HCT116 (cell line): ENCODE measurements at regions not wholly inside any gene's neighbourhood (a gene's known extent, or its start where the extent isn't known, plus 50 kb on each side); places are given as distances from the start of the nearest gene placed in this dataset.

ENCODE experiments used
- ATAC-seq: fragments of 200-7000 bp; cut with Tn5 transposase; 2 replicates; pipeline ENCODE4 v1.9.1; 2020; ENCODE audit warnings: mild to moderate bottlenecking, moderate library complexity
- BruUV-seq: library from RNA; stranded (reverse); fragments of 400-500 nt; replicated peaks from 2 replicates; lab custom pipeline; 2021; lab: Mats Ljungman, UMichigan
- CTCF ChIA-PET: fragments of 300-600 bp; sonication (Branson Sonifier 250); formaldehyde crosslinking; loops from one replicate; lab custom pipeline; 2021; ENCODE audit warnings: antibody characterized with exemption; lab: Charles Lee
- POLR2A ChIA-PET: fragments of 300-600, 350-600 bp; sonication (Branson Sonifier 250); formaldehyde crosslinking; loops from one replicate; lab custom pipeline; 2021; ENCODE audit warnings: antibody characterized with exemption; lab: Charles Lee
- RAD21 ChIA-PET, 2 experiments: fragments of 300-600 bp; sonication (Branson Sonifier 250); formaldehyde crosslinking; loops; one replicate each; lab custom pipeline; 2023; ENCODE audit warnings: low total read pairs in 2 of 2; ENCODE audit not compliant: uncharacterized antibody in 2 of 2, unreplicated experiment in 2 of 2, low non-redundant PET in 1 of 2; lab: Charles Lee
- DNase-seq: peaks from one replicate; pipeline ENCODE4 v3.0.0-alpha.2; 2010; ENCODE audit warnings: low read depth, low spot score
- H2AFZ ChIP-seq: fragments of 200-600 bp; shearing (Covaris generic), sonication (generic); 2 replicates; pipeline ENCODE4 v1.6.1; 2017; ENCODE audit warnings: low read depth, mixed run types, mixed read lengths, antibody characterized with exemption, low read length; ENCODE audit not compliant: poor library complexity, severe bottlenecking
- H3K27ac ChIP-seq: 2 replicates; pipeline ENCODE4 v1.5.1; 2012; ENCODE audit warnings: low read depth, low read length
- H3K27me3 ChIP-seq: fragments of 200-600 bp; sonication (generic); 2 replicates; pipeline ENCODE4 v1.6.1; 2016; ENCODE audit warnings: mixed run types, low read length, mixed read lengths; ENCODE audit not compliant: insufficient read depth
- H3K36me3 ChIP-seq, 2 experiments: fragments of 200-500 bp in 1 of 2; fragments of 200-600 bp in 1 of 2; sonication (Bioruptor generic) in 1 of 2; sonication (generic) in 1 of 2; 2 replicates each; pipeline versions ENCODE4 v1.5.1 to v1.6.1; 2014 to 2016; ENCODE audit warnings: low read length in 2 of 2, inconsistent platforms in 1 of 2, mixed read lengths in 1 of 2, mixed run types in 1 of 2; ENCODE audit not compliant: insufficient read depth in 2 of 2, control insufficient read depth in 1 of 2
- H3K4me1 ChIP-seq, 2 experiments: fragments of 200-600 bp in 1 of 2; sonication (generic) in 1 of 2; 2 replicates each; pipeline versions ENCODE4 v1.5.1 to v1.6.1; 2012 to 2017; ENCODE audit warnings: low read length in 2 of 2, inconsistent platforms in 1 of 2, mild to moderate bottlenecking in 1 of 2, mixed read lengths in 1 of 2, mixed run types in 1 of 2, moderate library complexity in 1 of 2; ENCODE audit not compliant: insufficient read depth in 2 of 2, control insufficient read depth in 1 of 2
- H3K4me2 ChIP-seq: fragments of 200-600 bp; sonication (generic); 2 replicates; pipeline ENCODE4 v1.6.1; 2017; ENCODE audit warnings: mixed run types, low read length, mixed read lengths
- H3K4me3 ChIP-seq, 2 experiments: fragments of 200-600 bp in 1 of 2; sonication (generic) in 1 of 2; replicated peaks in 1 of 2; 2 replicates each; pipeline ENCODE4 v1.5.1; 2011 to 2016; ENCODE audit warnings: low read length in 2 of 2, control low read depth in 1 of 2, low read depth in 1 of 2, mild to moderate bottlenecking in 1 of 2, mixed read lengths in 1 of 2, mixed run types in 1 of 2
- H3K79me2 ChIP-seq: fragments of 200-600 bp; sonication (generic); 2 replicates; pipeline ENCODE4 v1.6.1; 2017; ENCODE audit warnings: mild to moderate bottlenecking, mixed run types, low read length, moderate library complexity, mixed read lengths; ENCODE audit not compliant: insufficient read depth
- H3K9ac ChIP-seq: fragments of 200-600 bp; sonication (generic); 2 replicates; pipeline ENCODE4 v1.6.1; 2016; ENCODE audit warnings: low read length, mixed read lengths
- H3K9me2 ChIP-seq: fragments of 200-600 bp; sonication (generic), shearing (Covaris generic); 2 replicates; pipeline ENCODE4 v1.6.1; 2017; ENCODE audit warnings: mixed run types, mild to moderate bottlenecking, moderate library complexity; ENCODE audit not compliant: insufficient read depth
- H3K9me3 ChIP-seq, 2 experiments: fragments of 200-500 bp in 1 of 2; fragments of 200-600 bp in 1 of 2; sonication (Bioruptor generic) in 1 of 2; sonication (generic) in 1 of 2; 2 replicates each; pipeline ENCODE4 v1.6.1; 2014 to 2017; ENCODE audit warnings: low read length in 2 of 2, mixed read lengths in 2 of 2, inconsistent platforms in 1 of 2, low read depth in 1 of 2, mild to moderate bottlenecking in 1 of 2, mixed run types in 1 of 2, moderate library complexity in 1 of 2; ENCODE audit not compliant: control insufficient read depth in 1 of 2, insufficient read depth in 1 of 2
- H4K20me1 ChIP-seq: fragments of 200-600 bp; sonication (generic), shearing (Covaris generic); 2 replicates; pipeline ENCODE4 v1.6.1; 2017; ENCODE audit warnings: mixed run types, mild to moderate bottlenecking, moderate library complexity; ENCODE audit not compliant: insufficient read depth
- CBX3 ChIP-seq: IDR thresholded peaks from 2 replicates; pipeline ENCODE4 v1.6.1; 2012; ENCODE audit warnings: low read depth
- CTCF ChIP-seq, 3 experiments: fragments of 200-600 bp in 1 of 3; sonication (generic) in 1 of 3; IDR thresholded peaks in 2 of 3; conservative IDR thresholded peaks in 1 of 3; 2 replicates each; pipeline ENCODE4 v1.5.1; 2012 to 2017; ENCODE audit warnings: low read depth in 2 of 3, low read length in 2 of 3, antibody characterized with exemption in 1 of 3, borderline replicate concordance in 1 of 3, control low read depth in 1 of 3, mild to moderate bottlenecking in 1 of 3, mixed read lengths in 1 of 3, mixed run types in 1 of 3, moderate library complexity in 1 of 3; ENCODE audit not compliant: insufficient read depth in 1 of 3
- EZH2phosphoT487 ChIP-seq: fragments of 200-600 bp; IDR thresholded peaks from 2 replicates; pipeline ENCODE4 v1.6.1; 2018; ENCODE audit warnings: antibody characterized with exemption, borderline replicate concordance
- FOSL1 ChIP-seq: IDR thresholded peaks from 2 replicates; pipeline ENCODE4 v1.6.1; 2012; ENCODE audit warnings: low read depth
- POLR2A ChIP-seq: IDR thresholded peaks from 2 replicates; pipeline ENCODE4 v1.7.0; 2011; ENCODE audit warnings: borderline replicate concordance; ENCODE audit not compliant: insufficient read depth, insufficient read length; ENCODE audit errors: extremely low read depth
- SP1 ChIP-seq: IDR thresholded peaks from 2 replicates; pipeline ENCODE4 v1.6.1; 2012; ENCODE audit warnings: low read depth
- SRF ChIP-seq: IDR thresholded peaks from 2 replicates; pipeline ENCODE4 v1.6.1; 2012; ENCODE audit warnings: low read depth
- ZBTB33 ChIP-seq: IDR thresholded peaks from 2 replicates; pipeline ENCODE4 v1.6.1; 2011; ENCODE audit warnings: mild to moderate bottlenecking, low read length, moderate library complexity; ENCODE audit not compliant: insufficient replicate concordance; ENCODE audit errors: extremely low read depth
- intact Hi-C: fragments of 100-400 bp; cut with micrococcal nuclease; formaldehyde crosslinking; loops from 2 replicates; pipeline ENCODE4 v1.10.0; 2022

GRCh38 chr14:28348797-28349196 is 417.8 kb upstream of the FOXG1 start:
- ChIA-PET CTCF (no interaction called here), RAD21 (no interaction called here), POLR2A (no interaction called here)
- H3K4me3 ChIP-seq, result no peak overlapping the region
- BruUV-seq, result no TSS peak
- no peak overlapping the region for H2AFZ ChIP-seq
- H3K36me3 ChIP-seq, result no peaks in the 10 kb centered on the region
- H3K4me1 ChIP-seq, result no peaks in the 10 kb centered on the region
- no peak overlapping the region for H3K27ac ChIP-seq
- DNase-seq (no peak), ATAC-seq (no peak)
- no peaks in the 10 kb centered on the region for H3K27me3 ChIP-seq
- H3K9me3 ChIP-seq, result peaks cover 9 to 34% of the 10 kb centered on the region in 2 experiments; a peak in 3 of 4 replicates
- no peaks in the 10 kb centered on the region for H4K20me1 ChIP-seq
- intact Hi-C loops, result no loop called here
- no peak overlapping the region for H3K9ac ChIP-seq
- no peak overlapping the region for H3K4me2 ChIP-seq
- TF ChIP-seq CBX3, result no peak
- TF ChIP-seq EZH2phosphoT487, result no peak
- no peak for TF ChIP-seq ZBTB33
- no peak for TF ChIP-seq CTCF (IDR thresholded peaks at IDR 0.05 in 2 of 3, conservative IDR thresholded peaks at IDR 0.05 in 1 of 3; ENCODE audit: borderline replicate concordance in 1 of 3, insufficient read depth in 1 of 3, low read depth in 2 of 3, low read length in 2 of 3)
- TF ChIP-seq POLR2A, result no peak
- no peak for TF ChIP-seq FOSL1
- TF ChIP-seq SP1, result no peak
- TF ChIP-seq SRF, result no peak
- no peaks in the 10 kb centered on the region for H3K9me2 ChIP-seq
- no peaks in the 10 kb centered on the region for H3K79me2 ChIP-seq
